GM21825 (cell line): ENCODE measurements at regions not wholly inside any gene's neighbourhood (a gene's known extent, or its start where the extent isn't known, plus 50 kb on each side); places are given as distances from the start of the nearest gene placed in this dataset.

Experiments
- ATAC-seq: cut with Tn5 transposase; IDR thresholded peaks from one replicate; pipeline ENCODE4 v1.9.1; 2021; ENCODE audit warnings: mild to moderate bottlenecking, moderate library complexity; ENCODE audit not compliant: unreplicated experiment

DNA sequence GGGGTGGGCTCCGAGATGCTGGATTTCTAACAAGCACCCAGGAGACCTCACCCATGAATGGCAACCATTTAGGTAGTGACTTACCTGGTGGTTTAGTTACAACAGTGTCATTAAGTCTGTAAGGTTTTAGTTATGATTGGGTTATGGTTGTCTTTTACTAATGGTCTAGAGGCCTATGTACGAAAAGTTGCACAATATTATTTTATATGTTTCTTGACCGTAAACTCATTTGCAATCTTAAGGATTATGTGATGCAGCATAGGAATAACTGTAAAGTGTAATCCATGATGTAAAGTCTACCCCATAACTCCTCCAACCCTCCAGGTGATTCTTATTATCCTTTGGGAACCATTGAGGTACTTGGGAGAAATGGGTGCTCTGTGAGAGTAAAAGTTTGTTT, 155.4 kb upstream of the ZEB2 start:
- no peak for ATAC-seq

DNA sequence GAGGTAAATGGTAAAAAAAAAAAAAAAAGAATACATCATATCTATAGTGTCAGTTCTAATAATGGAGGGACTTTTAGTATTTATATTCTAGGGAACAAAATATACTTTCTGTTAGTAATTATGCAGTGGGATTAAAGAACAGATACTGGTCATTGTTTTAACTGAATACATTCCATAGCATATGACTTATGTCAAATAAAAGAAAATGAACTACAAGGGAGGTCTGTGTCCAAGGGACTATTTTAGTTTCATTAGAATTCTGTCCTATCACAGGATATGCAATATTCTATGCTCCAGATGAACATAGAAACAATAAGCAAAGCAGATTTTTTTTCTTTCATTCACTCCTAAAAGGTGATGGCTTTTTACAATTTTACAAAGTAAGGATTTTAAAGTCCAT, 154.2 kb upstream of the ZEB2 start:
- no peak for ATAC-seq

DNA sequence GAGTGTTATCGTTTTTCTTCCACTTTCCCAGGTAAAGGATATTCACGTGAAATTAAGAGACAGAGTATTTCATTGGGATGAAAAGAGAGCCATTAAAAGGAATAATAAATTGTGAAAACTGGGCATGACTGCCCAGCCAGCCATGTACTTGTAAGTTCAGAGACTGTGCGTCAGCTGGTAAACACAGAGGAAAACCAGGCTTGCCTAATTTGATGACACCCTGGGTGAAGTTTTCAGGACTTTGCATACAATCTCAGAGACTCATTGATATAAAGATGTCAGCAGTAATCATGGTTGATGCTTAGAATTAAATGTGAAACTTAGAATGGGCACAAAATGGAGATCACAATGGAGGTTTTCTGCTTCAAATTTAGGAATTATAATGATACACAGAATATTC, 153.5 kb upstream of the ZEB2 start:
- no peak for ATAC-seq

DNA sequence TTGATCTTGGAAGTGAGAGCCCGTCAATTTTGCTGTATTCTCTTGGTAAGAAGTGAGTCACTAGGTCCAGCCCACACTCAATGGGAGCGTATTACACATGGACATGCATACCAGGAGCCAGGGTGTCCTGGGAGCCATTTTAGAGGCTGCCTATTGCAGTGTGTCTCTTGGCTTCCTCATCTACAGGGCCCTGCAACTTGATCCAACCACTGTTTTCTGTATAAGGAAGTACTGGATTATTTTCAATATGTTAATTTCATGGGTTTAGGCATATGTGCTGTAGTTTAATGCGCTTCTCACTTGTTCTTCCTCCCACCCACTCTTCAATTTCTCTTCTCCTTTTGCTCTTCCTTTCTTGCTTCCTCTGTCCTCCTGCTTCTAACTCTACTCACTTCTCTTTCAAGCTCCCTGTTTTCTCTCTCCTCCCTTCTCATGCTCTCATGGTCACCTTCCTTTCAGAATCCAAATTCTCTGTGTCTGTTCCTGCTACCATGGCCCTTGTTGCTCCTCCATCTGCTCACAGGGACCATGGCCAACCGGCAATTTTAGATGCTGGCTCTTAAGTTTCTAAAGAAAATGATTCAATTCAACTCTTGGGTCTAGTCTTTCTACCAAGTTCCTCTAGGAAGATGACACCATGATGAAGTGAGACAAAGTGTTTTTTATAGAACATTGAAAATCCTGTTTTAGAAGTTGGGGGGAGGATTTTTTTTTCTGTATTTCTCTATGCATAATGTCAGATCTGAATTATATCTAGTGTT, 152.0 kb upstream of the ZEB2 start:
- ATAC-seq = no peak

DNA sequence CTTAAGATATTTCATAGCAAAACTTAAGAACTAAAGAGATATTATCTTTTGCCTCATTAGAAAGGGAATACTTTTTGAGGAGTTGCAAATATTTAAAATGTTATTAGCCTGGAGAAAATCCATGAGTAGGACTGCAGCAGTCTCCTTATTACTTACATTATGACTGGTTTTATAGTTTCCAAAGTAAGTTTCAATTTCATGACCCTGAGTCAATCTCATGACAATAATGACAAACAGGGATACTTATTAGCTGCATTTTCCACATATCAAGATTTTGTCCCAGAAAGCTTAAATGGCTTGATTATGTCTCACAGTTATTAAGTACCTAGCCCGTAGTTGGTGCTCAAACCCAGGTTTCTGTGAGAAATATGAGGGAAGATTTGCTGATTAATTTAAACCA, 150.8 kb upstream of the ZEB2 start:
- no peak for ATAC-seq

DNA sequence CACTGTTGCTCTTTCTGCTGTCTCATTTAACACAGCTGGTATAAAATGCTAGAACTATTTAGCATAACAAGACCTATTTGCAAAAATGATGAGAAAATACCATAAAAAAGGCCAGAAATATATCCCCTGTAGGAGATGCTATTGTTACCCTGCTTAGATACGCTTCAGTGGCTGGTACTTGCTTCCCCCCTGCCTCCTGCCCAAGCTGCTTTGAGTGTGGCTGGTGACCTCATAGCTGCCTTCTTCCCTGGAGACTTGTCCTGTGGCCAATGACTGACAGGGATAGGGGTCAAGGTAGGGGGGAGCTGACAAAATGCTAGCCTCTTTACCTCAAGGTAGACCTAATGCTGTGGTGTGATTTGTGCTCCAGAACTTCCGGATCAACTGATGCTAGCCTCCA, 150.2 kb upstream of the ZEB2 start:
- no peak for ATAC-seq

DNA sequence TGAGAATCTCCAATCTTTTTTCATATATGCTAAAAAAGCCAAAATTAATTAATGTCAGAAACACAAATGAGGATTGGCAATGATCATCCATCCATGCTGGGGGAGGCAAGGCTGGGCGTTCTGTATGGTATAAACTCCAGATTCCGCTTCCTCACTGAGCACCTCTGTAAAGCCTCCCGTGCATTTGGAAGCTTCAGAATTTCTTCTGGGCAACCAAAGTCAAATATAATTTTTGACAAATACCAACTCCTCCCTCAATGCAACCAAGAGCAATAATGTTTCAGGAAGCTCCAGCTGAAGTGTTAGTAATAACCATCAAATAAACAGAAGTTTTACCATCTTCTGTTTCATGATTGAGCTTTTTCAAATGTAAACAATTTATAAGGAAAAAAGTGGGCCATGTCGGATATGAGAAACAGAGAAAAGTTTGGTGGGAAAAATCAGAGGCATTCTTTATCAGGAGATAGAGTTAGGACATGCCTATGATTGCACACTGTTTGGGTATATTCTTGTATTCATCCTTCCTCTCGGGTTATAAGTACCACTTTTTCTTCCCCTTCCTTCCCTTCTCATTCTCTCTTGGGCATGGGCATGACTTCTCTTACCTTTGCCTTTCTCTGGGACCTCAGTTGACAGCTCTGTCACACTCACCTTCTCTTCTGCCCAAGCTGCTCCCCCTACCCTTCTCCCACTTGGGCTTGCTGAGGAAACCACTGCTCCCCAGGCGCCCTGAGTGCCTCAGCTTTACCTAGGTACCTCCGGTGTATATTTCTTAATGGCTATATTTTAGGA, 149.5 kb upstream of the ZEB2 start:
- ATAC-seq = no peak

DNA sequence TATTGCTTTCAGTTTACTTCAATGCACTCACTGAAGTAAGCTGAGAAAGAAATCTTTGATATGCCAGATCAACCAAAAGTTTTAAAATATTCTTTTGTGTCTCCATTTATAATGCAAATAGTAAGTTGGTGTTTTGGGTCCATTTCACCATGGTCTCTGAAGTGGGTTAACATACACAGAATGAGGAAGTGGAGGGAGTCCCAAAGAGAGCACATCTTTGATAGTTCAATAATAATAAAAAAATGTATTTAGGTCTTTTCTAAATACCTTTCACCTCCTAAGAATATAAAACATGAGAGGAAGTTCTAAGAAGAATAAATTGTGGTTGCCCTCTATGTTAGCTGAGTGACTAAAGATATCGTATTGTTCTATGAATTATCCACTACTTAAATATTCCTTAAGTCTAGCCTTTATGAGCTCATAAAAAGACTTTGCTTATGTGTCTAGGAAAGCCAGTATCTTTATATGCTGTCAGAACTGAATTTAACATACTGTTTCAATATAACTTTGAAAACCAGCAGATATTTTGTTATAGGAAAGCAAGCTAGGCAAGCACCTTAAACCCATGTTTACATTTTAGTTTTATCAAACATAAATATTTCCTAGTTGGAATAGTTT, 148.7 kb upstream of the ZEB2 start:
- no peak for ATAC-seq

DNA sequence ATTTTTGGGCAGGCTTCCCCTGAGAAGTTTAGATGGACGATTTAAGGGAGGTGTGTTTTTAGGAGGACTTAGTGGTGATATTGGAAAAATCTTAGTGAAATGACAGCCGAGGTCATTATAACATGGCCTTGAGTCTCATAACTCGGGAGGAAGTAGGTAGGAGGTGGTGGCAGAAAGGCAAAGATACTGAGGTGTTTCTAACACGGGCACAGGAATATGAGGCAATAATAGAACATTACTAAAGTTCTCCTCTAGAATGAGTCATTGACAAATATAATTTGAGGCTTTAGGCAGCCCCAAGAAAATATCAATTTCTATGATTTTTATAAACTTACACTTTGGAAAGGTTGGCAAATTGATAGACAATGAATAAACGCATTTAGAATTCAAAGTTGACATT, 146.1 kb upstream of the ZEB2 start:
- no peak for ATAC-seq

DNA sequence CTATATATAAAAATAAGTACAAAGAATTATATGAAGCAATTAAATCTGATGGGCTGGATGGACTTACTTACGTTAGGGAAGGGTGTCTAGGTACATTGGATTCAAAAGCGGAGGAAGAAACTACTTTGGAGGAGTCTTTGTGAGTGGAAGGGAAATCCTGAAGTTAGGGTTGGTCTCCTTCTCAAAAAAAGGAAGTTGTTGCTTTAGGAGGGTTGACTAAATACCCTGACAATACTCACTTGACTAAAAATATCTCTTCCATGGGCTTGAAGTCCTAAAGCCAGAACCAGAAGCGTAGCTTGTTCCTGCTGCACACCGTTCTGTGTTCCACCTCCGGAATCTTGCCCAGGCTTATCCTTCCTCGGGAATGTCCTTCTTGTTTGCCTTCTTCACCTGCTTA, 143.3 kb upstream of the ZEB2 start:
- no peak for ATAC-seq

DNA sequence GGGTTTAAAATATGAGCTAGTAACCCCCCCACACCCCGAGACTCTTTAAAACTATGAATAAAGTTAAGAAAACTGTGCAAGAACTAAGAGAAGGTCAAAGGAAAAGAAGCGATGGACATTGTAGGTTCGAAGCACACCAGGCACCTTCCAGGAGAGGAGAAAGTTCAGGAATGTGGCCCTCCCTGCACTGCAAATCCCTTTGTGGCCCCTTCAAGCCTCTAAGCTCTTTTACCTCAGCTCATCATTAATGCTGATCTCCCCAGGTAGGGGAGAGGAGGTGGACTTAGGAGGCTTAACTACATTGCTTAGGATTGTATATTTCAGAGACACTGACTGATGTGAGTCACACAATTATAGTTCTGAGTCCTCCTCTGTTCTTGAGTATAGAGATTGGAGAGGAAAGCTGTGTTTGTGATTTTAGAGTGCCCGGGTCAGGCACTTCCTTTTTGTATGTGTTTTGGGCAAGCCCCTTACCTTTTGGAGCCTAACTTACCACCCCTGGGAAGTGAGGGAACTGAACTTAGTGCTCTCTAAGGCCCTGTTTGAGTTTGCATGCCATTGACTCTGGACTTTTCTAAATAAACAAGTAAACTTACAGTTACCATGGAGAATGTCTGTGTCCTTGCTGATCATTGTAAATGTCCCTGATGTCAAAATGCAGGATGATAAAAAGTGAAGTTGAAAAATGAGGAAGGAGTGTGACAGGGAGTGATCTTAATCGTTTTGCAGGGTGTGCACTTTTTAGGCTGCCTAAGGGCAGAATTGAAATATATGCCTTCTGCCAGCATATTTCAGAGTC, 140.8 kb upstream of the ZEB2 start:
- ATAC-seq = no peak

DNA sequence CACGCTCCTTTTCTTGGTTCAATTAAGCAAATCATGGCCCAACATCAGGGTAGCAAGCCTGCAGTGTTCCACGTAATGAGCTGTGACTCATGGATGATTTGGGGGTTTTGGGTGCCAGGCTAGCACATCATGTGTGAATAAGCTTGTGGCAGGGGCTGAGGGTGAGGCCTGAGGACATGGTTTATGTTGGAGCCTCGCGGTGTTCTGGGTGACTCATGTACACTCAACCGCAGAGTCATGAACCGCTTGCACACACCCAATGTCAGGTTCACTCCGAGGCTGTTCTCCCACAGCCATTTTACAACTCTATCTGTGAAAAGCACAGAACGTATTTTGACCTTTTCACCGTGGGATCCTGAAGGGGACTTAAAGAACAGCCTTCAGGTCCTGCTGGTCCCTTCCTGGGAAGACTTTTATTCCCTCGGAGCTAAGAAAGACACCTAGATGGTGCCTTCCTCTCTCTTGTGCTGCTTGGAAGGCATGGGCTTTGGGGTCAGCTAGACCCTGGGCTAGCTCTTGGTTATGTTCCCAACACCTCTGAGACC, 139.9 kb upstream of the ZEB2 start:
- ATAC-seq = no peak

DNA sequence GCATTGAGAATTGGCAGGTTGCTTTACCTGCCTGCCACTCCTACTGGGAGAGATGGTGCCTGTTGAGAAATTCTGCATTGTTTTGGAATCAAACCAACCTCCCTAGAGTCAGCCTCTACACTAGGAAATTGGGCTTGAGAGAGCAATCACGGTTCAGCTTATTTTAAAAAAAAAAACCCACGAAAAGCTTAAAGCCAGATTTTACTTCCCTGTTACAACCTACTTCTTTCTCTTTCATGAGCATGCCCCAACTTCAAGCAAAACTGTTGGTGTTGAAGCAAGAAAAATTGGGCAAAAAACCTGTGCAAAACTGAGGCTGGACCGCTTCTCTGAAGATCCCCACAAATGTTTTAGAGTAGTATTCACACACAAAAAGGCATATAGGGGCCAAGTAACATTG, 134.6 kb upstream of the ZEB2 start:
- ATAC-seq = no peak

DNA sequence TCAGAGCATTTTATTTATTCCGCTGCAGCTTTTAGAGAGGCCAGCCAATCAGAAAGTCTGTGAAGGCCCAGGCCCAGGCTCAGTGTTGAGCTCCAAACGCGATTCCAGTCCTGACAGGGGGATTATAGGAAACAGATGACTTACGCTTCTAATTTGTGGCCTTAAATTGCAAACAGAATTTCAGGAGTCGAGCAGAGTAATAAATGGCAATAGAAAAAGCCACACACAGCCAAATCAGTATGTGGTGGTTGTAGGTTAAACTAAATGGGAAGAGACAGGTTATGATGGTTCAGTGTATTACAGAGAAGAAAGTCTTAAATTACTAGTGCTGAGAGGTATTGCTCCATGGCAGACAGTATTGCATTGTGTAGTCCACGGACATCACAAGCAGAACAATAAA, 131.0 kb upstream of the ZEB2 start:
- no peak for ATAC-seq

DNA sequence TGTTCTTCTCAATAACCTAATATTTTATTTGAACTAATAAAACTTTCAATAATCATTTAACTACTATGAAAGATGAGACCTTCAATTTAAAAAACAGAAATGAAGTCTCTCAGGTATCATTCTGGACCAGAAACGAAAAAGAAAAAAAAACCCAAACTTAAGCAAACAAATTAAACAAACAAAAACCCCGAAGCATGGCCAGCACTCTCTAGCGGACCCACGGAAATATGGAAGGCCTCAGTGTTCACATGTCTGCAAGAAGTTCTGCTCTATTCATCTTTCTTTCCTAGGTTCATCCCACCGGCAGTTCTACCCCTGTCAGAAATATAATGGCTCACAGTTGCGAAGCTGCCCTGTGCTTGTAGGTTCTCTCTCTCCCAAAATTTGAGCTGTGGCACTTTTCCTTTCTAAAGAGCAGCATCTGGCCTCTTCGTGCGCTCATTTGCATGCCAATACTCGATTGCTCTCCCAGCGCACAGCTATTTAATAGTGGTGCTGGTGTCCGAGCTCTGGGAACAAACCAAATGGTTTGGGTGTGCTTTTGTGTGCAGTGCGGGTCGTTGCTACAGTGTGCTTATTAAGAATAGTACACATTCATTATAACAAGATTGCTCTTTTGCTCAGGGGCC, 129.0 kb upstream of the ZEB2 start:
- ATAC-seq = no peak

DNA sequence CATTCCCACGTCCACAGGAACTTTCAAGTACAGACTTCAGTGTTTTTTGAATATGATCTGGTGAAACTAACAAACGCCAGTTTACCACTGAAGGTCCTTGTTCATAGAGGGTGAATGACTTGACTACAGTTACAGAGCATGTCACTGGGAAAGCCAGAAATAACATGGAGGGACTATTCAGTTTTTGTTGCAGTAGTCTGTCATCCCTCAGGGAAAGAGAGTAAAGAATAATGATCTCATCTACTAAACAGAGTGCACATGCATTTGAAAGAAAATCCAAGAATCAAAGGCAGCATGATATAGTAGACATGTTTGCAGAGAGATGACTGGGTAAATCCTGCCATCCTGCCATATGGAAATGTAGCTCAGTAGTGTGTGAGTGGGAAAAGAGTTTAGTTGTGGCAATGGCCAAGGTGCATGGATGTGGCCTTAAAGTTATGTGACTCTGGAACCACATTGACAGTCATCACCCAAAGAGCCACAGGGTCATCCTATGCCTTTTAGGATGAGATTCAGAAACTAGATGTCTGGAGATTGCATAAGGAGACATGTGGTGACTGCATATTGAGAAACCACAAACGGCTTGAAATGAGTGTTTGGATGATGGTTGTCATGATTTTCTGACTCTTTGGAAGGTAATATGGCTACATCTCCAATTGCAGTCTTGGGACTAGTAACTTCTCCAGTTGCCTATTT, 125.3 kb upstream of the ZEB2 start:
- no peak for ATAC-seq

DNA sequence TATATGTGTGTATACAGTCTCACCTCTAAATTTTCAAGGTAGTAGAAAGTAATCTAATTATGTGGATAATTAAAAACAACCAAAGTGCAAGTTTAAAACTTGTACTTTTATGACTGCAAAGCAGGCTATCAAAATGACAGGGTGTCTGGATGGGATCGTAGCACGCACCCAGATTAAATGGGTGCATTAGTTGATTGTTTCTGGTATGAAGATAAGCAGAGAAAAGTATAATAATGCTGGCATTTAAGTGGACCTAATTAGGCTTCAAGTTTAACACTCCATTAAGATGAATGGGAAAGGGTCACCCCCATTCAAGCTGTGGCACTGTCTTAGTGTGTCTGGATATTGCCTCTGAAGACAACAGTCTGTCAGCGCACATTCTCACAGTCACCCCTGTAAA, 124.6 kb upstream of the ZEB2 start:
- ATAC-seq = no peak

DNA sequence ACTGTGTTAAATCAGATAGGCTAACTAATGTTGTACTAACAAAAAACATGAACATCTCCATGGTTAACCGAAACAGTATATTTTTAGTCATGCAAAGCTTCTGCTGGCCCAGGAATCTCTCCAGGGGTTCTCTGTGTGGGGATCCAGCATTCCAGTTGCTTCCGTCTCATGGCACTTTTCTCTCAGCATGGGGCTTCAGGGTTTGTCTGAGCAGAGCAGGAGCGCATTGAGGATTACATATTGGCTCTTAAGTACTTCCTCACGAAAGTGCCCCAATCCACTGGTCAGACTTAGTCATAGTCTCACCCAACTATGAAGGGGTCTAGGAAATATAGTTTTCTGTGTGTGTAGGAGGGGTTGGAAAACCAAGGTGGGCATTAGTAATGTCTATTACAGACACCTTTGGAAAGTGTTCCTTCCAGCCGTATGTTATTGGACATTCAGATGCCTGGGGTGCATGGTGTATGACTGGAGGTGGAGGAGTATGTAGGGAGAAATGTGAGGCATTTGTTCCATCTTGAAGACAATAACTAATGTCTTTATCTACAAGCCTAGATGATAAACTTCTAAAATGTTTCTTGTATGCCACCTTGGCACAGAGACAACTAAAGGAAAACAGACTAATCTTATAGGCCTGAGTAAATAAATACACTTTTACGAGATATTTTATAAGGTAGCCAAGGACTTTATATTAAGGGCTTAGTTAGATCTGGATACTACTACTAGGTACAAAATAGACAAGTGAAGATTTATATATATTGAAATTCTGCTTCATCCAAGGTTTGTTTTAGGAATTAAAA, 123.8 kb upstream of the ZEB2 start:
- ATAC-seq = no peak

DNA sequence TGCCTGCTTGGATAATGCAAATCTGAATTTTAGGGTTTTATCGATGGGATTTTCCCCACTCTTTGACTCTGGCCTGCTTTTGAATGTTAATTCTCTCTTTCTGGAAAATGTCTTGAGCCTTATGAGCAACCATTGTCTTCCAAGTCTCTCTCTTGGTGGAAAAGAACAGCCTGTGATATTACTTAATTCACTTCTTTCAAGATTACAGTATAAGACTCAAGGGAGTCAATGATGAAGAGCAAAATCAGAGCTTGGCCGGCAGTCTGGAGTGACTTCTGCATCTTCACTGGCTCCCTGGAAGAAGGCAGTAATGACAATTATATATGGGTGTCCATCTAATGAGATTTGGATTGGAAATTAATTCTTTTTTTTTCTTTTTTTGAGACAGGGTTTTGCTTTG, 122.9 kb upstream of the ZEB2 start:
- no peak for ATAC-seq
